ENCODE measurements at regions not wholly inside any gene's neighbourhood (a gene's known extent, or its start where the extent isn't known, plus 50 kb on each side); places are given as distances from the start of the nearest gene placed in this dataset.
"Not testable (repeated sequence)": the region's sequence is repeated elsewhere in the genome, so short reads cannot be mapped to it uniquely, and the experiment has no call there.

DNA sequence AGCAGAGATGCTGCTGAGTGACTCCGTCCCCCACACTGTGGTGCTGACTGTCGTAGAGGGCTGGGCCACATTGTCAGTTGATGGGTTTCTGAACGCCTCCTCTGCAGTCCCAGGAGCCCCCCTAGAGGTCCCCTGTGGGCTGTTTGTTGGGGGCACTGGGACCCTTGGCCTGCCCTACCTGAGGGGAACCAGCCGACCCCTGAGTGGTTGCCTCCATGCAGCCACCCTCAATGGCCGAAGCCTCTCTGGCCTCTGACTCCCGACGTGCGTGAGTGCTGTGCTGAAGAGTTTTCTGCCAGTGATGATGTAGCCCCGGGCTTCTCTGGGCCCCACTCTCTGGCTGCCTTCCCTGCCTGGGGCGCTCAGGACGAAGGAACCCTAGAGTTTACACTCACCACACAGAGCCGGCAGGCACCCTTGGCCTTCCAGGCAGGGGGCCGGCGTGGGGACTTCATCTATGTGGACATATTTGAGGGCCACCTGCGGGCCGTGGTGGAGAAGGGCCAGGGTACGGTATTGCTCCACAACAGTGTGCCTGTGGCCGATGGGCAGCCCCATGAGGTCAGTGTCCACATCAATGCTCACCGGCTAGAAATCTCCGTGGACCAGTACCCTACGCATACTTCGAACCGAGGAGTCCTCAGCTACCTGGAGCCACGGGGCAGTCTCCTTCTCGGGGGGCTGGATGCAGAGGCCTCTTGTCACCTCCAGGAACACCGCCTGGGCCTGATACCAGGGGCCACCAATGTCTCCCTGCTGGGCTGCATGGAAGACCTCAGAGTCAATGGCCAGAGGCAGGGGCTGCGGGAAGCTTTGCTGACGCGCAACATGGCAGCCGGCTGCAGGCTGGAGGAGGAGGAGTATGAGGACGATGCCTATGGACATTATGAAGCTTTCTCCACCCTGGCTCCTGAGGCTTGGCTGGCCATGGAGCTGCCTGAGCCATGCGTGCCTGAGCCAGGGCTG lies 181.1 kb downstream of the TBC1D2B start:
- not testable (repeated sequence) for DNase-seq (ENCODE audit: low read depth)

DNA sequence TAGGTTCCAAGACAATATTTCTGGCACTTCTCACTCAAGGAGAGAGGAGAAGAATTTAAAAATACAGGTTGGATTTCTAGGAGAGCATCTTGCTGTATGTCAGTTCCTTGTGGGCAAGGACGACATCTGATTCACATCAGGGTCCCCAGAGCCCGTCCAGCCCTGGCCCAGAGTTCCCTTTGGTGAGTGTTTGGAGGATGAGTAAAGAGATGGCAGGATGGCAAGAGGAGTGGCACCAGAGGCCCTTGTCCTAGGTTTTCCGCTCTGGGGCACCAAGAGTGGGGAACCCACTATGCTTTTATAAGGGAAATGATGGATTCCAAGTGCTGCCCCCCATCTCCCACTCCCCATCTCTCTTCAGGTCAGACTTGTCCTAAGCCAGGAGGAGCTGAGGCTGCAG lies 181.8 kb downstream of the TBC1D2B start:
- DNase-seq (ENCODE audit: low read depth) = no peak

DNA sequence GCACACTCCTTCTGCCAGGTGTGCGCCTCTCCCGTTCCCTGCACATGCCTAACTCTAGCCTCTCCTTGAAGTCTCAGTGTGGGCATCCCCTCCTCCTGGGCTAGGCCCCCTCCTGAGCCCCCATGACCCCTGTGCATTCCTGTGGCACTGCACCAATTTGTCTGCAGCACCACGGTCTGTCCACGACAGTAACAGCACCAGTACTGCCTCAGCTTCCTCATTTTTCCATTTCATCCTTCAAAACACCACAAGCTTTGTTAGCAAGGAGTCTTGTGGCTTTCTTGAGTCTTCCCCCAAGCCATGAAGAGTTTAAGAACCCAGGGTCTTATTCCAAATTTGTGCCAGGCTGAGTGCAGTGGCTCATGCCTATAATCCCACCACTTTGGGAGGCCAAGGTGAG lies 182.4 kb downstream of the TBC1D2B start:
- not testable (repeated sequence) for DNase-seq (ENCODE audit: low read depth)

DNA sequence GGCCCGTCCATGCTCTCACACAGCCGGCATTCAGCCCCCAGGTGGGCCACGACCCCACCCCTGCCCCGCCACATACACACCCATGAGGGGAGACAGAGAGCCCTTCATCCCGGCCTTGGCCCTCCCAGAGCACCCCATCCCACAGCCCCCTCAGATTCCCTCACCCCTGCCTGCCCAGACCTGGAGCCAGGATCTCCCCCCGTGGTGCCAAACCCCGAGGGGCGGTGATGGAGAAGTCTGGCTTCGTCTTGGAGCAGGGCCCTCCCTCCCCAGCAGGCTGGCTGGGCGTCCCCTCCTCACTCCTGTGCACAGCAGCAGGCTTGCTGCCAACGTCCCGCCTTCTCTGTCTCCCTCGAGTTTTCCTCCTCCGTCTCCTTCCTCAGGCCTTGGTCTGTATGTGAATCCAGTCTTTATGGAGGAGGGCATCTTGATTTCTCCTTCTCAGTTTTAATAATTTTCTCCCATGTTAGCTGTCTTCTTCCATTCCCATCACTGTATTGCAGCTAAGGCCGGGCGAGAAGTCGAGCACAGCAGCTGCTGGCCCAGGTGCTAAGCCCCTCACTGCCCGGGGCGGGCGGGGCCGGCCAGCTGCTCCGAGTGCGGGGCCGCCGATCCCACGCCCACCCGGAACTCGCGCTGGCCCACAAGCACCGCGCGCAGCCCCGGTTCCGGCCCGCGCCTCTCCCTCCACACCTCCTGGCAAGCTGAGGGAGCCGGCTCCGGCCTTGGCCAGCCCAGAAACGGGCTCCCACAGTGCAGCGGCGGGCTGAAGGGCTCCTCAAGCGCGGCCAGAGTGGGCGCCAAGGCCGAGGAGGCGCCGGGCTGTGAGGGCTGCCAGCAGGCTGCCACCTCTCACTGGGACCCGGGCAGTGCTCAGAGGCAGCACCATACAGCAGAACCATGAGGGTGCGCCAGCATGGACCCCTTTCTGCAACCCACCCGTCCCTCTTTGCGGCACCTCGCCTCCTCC lies 183.6 kb downstream of the TBC1D2B start:
- DNase-seq (ENCODE audit: low read depth) = not testable (repeated sequence)

DNA sequence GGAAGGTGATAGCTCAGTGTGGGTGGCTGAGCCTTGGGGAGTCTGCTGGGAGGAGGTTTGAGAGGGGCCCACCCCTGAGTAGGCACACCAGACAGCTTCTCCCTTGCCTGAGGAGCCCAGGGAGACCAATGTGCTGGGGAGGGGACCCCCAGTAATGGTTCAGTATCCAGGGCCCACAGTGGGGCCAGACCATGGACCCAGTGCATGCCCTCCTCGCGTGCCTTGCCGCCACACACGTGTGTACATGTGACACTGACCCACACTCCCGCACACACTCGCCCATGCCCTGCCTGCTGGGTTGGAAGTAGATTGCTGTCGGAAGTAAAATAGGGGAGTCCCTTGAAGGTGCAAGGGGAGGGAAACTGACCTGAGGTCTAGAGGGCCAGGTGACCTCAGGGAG lies 184.3 kb downstream of the TBC1D2B start:
- not testable (repeated sequence) for DNase-seq (ENCODE audit: low read depth)

DNA sequence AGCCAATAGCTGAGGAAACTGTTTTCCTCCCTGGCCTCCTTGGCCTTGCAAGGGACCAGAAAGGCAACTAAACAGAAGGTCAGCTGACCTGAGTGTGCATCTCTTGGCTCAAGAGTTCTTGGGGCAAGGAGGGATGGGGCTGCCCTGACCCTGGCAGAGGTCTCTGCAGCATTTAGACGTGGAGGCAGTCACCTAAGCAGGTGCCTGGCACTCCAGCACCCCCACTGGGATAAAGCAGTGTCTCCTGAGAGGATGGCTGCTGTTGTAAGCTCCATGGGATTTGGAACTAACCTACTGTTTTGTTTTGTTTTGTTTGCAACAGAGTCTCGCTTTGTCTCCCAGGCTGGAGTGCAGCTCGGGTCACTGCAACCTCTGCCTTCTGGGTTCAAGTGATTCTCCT lies 185.2 kb downstream of the TBC1D2B start:
- no peak for DNase-seq (ENCODE audit: low read depth)

DNA sequence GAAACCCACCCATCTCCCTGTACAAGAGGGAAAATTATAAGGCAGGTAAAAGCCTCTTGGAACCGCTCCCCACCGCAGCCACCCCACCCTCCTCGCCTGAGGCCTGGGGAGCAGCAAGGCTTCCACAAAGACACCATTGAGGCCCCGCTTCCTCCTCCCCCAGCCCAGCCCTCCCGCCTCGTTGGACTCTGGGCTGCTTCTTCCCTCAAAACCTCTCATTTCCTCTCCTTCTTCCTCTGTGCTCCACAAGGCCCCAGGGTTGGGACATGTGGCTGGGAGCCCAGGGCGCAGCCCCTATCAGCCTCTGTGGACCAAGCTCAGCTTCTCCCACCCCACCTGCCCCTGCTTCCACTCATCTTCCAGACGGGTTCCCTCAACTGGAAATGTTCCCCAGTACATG lies 185.6 kb downstream of the TBC1D2B start:
- DNase-seq (ENCODE audit: low read depth) = not testable (repeated sequence)

DNA sequence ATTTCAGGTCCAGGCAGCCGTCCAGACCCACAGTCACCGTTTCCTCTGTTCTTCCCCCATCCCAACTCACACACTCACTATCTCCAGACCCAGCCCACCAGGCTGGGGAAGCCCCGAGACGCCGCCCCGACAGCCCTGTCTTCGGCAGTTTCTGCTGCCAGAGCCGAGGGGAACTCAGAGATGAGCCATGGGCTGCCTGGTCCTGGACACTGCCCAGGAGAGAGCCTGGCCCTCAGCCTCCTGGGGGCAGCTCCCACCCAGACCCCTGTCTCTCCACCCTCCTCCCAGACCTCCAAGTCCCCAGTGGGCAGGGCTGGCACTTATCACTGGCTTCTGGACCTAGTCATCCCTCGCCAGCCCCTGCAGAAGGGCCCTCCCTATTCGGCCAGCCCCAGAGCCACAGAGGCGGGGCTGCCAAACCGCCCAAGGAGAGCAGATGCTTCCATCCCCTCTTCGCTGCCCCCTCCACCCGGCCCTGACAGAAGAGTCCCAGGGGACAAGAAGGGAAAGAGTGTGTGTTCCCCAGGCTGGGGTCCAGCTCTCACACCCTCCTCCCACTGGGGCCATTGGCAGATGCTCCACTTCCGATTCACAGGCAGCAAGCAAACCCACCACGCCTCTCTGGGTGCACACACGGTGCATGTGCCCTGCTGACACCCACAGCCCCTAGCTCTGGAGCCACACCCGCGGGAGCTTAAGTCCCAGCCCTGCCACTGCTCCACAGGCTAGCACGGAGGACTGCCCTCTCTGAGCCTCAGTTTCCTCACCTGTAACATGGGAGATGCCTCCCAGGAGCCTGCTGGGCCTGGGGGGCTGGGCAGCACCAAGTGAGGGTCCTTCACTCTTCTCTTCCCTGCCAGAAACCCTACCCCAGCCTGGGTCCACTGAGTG lies 186.4 kb downstream of the TBC1D2B start:
- not testable (repeated sequence) for DNase-seq (ENCODE audit: low read depth)

DNA sequence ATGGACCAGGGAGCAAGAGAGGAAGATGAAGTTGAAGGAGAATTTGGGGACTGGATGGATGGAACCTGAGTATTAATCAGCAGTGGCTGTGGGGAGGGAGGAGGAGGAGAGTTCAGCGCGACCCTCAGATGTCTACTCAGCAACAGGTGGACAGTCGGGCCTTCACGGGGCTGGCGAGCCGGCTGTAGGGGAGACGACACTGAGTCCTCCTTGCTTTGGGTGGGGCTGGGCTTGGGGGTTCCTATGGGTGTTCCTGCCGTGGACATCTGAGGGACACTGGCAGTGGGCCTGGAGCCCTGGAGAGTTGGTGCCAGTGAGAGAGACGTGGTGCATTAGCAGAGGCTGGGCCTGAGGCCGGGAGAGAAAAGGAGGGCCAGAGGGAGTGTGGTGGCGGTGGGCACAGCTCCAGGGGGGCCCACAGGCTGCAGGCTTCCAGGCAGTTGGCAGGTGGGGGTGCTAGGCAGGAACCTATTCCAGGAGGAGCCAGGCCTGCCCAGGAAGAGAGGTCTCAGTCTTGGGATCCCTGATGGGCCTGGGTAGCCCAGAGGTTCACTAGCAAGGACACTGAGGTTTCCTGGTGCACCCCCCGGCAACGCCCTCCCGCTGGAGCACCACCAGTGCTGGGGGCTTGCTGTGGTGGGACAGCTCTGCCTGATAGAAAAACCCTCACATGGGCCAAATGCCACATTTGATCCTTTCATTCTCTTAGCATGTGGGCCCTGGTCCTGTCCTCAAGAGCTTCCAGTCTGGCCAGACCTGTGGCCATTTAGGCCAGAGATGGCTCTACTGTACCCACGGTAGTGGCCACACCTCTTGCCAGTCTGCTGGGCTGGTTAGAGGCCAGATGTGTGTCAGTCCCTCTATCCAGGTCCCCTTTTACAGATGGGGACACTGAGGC lies 187.4 kb downstream of the TBC1D2B start:
- DNase-seq (ENCODE audit: low read depth) = not testable (repeated sequence)

DNA sequence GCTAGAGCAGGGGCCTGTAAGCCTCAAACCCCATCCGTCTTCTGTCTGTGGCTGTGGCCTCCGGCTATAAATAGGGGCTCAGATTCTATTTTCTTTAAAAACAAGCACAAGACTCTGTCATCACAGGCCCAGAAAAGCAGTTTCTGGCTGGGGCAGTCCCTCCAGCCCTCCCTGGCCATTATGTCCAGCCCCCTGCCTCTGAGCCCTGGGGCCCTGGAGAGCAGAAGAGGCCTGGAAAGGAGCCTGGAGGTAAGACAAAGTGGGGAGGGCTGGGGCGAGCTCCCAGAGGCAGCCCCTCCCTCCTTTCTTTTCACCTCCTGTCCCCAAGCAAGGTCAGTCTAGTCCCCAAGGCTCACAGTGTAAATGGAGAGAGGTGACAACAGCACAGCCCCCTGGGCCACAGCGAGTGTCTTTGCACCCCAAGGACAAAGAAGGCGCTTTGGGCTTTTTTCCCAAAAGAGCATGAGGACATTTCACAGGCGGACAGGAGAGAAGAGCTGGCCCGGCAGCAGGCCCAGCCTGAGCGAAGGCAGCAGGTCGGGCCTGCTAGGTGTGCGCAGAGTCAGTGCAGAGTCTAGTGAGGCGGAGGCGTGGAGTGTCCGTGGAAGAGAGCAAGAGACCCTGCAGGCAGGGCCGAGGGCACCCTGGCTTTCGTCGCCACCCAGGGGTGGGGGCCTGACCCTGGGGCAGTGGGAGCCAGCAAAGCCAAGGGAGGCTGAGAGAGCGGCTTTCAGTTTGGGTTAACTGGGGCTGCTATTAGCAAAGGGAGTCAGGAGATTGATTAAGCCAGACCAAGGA lies 188.3 kb downstream of the TBC1D2B start:
- no peak for DNase-seq (ENCODE audit: low read depth)

DNA sequence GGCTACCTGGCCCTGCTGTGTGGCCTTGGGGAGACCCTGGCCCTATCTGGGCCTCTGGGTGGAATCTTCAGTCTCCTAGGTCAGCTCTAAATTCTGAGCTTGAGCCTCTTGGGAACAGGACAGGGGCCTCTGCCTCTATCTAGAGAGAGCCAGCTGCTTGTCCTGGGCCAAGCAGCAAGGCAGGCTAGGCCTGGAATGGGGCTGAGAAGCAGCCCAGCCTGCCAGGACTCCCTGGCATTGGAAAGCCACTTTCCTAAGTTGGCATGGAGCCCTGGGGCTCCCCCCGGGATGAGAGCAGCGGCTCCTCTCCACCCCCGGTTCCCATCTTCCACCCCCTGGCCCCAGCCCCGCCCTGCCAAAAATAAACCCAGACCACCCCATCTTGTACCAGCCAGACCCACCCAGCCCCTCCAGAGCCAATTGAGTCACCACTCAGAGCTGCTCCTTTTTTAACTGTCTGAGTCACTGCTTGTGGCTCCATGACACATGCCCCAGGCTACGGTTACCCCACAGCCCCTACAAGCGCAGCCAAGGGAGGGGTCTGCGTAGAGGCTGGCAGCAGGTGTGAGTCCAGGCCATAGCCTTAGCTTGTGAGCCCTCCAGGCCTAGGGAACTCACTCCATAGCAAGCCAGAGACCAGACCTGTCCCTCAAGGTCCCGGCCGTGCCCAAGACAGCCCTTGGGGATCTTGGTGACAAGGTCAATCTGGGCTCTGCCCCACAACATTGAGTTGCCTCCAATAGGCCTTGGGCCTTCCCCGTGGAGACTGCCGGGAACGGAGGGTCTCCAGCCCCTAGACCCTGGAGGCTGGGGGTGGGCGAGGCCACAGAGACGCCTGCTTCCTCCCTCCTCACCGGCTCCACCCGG lies 189.7 kb downstream of the TBC1D2B start:
- DNase-seq (ENCODE audit: low read depth) = not testable (repeated sequence)

DNA sequence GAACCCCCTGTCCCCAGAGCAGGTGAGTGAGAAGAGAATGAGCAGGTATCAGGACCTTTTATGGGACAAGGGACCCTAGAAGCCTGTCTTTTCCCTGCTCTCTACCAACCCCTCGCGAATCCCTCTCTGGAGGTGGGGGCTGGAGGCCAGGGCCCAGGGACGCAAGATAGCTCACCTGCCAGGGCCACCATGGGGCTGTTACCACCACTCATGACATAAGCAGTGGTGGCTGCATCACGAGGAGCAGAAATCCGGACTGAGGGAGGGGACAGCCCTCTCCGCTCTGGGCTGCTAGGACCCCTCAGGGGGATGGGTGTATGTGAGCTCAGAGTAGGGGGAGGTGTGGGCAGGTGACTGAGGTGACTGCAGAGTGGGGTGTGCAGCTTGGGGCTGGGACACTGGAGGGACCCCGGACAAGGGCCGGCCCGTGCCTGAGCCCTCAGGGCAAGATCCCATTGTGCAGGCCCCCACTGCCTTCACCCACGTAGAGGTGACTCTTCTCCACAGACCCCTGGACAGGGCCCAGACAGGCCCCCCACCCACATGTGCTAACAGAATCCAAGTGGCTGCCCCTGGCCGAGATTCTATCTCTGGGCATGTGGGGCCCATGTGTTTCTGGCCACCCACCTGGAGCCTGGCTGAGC lies 190.6 kb downstream of the TBC1D2B start:
- DNase-seq (ENCODE audit: low read depth) = no peak

DNA sequence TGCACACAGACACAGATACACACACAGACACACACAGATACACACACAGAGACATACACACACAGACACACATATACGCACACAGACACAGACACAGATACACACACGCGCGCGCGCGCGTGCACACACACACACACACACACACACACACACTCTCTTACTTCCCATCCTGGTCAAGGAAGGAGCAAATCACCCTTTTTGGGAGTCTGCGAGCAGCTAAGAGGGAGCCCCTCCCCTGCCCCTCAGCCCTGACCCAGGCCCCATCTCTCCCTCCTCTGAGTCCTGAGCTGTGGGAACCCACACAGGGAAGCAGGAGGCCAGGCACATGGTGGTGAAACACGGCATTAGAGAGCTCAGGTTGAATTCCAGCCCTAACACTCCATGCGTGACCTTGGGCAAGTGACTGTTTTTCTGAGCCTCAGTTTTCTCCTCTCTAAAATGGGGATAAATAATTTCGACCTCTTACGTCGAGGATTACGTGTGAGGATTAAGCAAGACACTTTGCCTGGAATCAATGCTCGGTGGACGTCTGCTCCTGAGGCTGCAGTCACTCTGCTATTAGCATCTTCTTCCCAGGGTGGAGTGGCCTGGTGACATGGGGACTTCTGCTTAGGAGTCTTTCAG lies 191.5 kb downstream of the TBC1D2B start:
- not testable (repeated sequence) for DNase-seq (ENCODE audit: low read depth)

DNA sequence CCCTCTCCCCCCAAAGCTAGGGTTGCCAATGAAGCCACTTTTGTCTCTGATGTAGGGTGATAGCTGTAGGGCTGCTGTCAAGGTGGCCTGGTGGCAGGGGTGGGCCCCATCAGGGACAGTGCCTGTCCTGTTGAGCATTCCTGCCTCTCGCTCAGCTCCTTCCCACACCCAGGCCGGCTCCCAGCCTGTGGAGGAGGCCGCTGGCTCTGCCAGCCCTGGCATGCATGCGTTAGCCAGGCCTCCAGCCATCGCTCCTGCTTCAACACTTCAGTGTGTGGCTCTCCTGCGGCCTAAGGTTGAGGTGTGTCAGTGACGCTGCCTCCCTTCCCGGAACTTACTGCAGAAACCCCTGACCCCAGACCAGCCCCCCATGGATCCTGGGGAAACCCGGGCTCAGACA lies 194.5 kb downstream of the TBC1D2B start:
- not testable (repeated sequence) for DNase-seq (ENCODE audit: low read depth)

DNA sequence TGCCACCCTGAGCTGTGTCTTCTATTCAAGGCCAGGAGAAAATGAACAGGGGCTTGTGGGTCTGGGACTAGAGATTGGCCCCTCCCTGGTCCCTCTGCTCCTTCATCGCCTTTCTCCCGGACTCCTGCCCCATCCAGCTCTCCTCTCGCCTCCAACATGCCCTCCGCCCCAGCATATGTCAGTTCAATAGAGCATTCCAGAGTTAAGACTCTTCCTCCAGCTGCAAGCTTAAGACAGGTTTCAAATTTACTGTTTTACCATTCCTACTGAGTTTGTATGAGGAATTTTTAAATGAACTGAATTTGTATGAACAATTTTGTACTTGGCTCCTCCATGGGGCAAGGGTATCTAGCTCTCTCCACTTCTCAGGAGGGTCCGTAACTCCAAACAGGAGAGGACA lies 195.6 kb downstream of the TBC1D2B start:
- DNase-seq (ENCODE audit: low read depth) = no peak

DNA sequence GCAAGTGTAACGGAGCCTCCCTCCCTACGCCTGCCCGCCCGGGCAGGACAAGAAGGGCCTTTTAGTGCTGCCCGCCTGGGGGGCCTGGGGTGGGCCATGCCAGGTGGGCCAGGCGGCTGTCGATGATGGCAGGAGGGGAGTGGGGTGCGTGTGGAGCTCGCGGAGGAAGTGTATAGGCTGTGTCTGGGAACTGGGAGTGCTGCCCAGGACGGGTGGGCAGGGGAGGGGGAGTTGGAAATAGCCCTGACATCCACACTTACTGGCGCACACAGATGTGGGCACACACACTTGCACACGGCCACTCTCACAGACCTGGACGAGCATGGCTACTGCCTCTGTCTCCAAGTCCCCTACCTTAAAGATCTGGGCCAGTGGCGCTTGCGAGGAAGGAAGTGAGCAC lies 196.0 kb downstream of the TBC1D2B start:
- DNase-seq (ENCODE audit: low read depth) = not testable (repeated sequence)

DNA sequence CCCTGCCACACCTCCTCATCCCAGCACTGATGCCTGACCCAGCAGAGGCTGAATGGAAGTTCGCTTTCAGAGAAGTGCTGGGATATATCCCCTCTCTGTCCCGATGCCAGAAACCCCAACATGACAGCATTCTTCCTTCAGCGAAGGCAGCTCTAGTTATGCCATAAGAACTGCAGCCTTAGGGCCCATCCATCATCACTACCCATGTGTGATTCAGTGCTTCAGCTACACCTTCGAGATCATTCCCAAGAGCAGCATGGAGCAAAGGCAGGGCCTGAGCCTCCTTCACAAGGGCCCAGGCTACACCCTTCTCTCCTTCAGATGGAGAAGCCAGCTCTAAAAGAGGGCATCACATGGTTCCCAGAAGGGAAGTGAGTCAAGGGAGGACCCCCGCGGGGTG lies 198.0 kb downstream of the TBC1D2B start:
- DNase-seq (ENCODE audit: low read depth) = not testable (repeated sequence)

All from T follicular helper cell (primary cell).